ENCODE measurements at regions not wholly inside any gene's neighbourhood (a gene's known extent, or its start where the extent isn't known, plus 50 kb on each side); places are given as distances from the start of the nearest gene placed in this dataset.

DNA sequence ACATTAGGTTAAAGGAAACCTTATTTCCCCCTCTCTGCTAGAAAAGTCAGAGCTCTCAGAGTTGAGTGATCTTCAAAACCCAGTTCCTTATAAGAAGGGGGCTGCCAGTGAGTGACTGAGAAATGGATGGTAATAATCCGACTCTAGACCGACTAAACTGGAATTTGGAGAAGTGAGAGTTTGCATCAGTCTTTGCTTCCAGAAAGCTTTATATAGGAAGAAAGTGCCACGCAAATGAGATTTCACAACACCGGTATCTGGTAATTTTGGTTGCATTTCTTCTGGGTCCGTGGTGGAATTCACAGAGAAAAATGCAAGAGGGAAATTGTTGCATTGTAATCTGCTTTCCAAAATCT is 271.4 kb downstream of the MAF start:
- TF ChIP-seq CTCF (IDR thresholded peaks at IDR 0.05; ENCODE audit: insufficient read depth in 1 of 2, low read depth in 1 of 2, low read length in 1 of 2, severe bottlenecking in 1 of 2, unreplicated experiment in 1 of 2), result no peak
- H3K27me3 Mint-ChIP-seq (ENCODE audit: insufficient read depth, unreplicated experiment), result no peaks in the 10 kb centered on the region
- CTCF ChIA-PET, result interaction anchor here (0.6 kb wide), 1 partner anchor 257 kb away, joined by 3 read pairs; no protein-coding TSS in a partner anchor
- intact Hi-C loops (cut with micrococcal nuclease; ENCODE audit: unreplicated experiment), result loop anchor here (5.0 kb wide), 1 partner anchor 52 kb away; no protein-coding TSS in a partner anchor
- H3K4me1 Mint-ChIP-seq (ENCODE audit: low read depth, unreplicated experiment), result peaks cover 18% of the 10 kb centered on the region
- H3K36me3 Mint-ChIP-seq (ENCODE audit: insufficient read depth, unreplicated experiment), result no peaks in the 10 kb centered on the region
- no peaks in the 10 kb centered on the region for H3K9me3 ChIP-seq
- peaks cover 17% of the 10 kb centered on the region for H3K4me1 ChIP-seq
- no peaks in the 10 kb centered on the region for H3K36me3 ChIP-seq (ENCODE audit: control insufficient read depth, insufficient read depth, low read length)
- peaks cover 2% of the 10 kb centered on the region; the same call in 1 of the 2 replicates for H3K27me3 ChIP-seq (replicated peaks; ENCODE audit: control insufficient read depth, insufficient read depth, low read length)
- no peak overlapping the region for H3K4me3 ChIP-seq (ENCODE audit: low read depth, low read length)
- no peak for DNase-seq
- H3K27ac Mint-ChIP-seq (ENCODE audit: unreplicated experiment), result no peak overlapping the region
- no TSS peak for BruUV-seq (replicated peaks)
- POLR2A ChIA-PET, result no interaction called here
- no peaks in the 10 kb centered on the region for H3K9me3 Mint-ChIP-seq (ENCODE audit: unreplicated experiment)
- no peak overlapping the region for H3K4me3 Mint-ChIP-seq (ENCODE audit: unreplicated experiment)

- no peaks in the 10 kb centered on the region for H3K36me3 Mint-ChIP-seq (ENCODE audit: insufficient read depth, unreplicated experiment)
- CTCF ChIA-PET, result interaction anchor here (0.6 kb wide), 1 partner anchor 256 kb away, joined by 3 read pairs; no protein-coding TSS in a partner anchor
- DNase-seq, result no peak
- H3K27me3 Mint-ChIP-seq (ENCODE audit: insufficient read depth, unreplicated experiment), result no peaks in the 10 kb centered on the region
- Histone ChIP-seq H3K4me3 (ENCODE audit: low read depth, low read length) (no peak overlapping the region), H3K36me3 (ENCODE audit: control insufficient read depth, insufficient read depth, low read length) (no peaks in the 10 kb centered on the region), H3K27me3 (replicated peaks; ENCODE audit: control insufficient read depth, insufficient read depth, low read length) (peaks cover 2% of the 10 kb centered on the region; the same call in 1 of the 2 replicates), H3K4me1 (peaks cover 17% of the 10 kb centered on the region), H3K9me3 (no peaks in the 10 kb centered on the region)
- intact Hi-C loops (cut with micrococcal nuclease; ENCODE audit: unreplicated experiment), result loop anchor here (5.0 kb wide), 1 partner anchor 51 kb away; no protein-coding TSS in a partner anchor
- TF ChIP-seq CTCF (IDR thresholded peaks at IDR 0.05; ENCODE audit: insufficient read depth in 1 of 2, low read depth in 1 of 2, low read length in 1 of 2, severe bottlenecking in 1 of 2, unreplicated experiment in 1 of 2), result no peak
- no peak overlapping the region for H3K27ac Mint-ChIP-seq (ENCODE audit: unreplicated experiment)
- BruUV-seq (replicated peaks), result no TSS peak
- peaks cover 18% of the 10 kb centered on the region for H3K4me1 Mint-ChIP-seq (ENCODE audit: low read depth, unreplicated experiment)
- no peak overlapping the region for H3K4me3 Mint-ChIP-seq (ENCODE audit: unreplicated experiment)
- POLR2A ChIA-PET, result no interaction called here
- no peaks in the 10 kb centered on the region for H3K9me3 Mint-ChIP-seq (ENCODE audit: unreplicated experiment)
These were observed 272.0 kb downstream of the MAF start for GRCh38 chr16:79328402-79329165.

DNA sequence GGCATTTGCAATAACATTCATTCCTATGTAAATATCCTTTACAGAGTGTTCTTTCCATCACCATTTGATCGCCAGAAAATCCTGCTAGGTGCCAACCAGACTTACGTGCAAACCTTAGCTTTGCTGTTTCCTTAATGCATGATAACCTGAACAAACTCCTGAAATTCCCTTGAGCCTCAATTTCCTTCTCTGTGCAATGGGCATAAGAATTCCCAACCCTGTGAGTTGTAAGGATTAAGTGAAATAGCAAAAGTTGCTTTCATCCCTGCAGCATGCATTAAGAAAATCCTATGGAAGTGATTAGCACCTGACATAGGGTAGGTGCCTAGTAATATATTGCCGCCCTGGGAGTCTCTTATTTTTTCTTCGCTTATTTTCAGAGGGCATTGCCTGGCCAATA is 272.7 kb downstream of the MAF start:
- no TSS peak for BruUV-seq (replicated peaks)
- H3K9me3 ChIP-seq, result no peaks in the 10 kb centered on the region
- ChIA-PET CTCF (no interaction called here), POLR2A (no interaction called here)
- Mint-ChIP-seq H3K4me3 (ENCODE audit: unreplicated experiment) (no peak overlapping the region), H3K27me3 (ENCODE audit: insufficient read depth, unreplicated experiment) (peaks cover 3% of the 10 kb centered on the region), H3K9me3 (ENCODE audit: unreplicated experiment) (no peaks in the 10 kb centered on the region), H3K27ac (ENCODE audit: unreplicated experiment) (no peak overlapping the region), H3K36me3 (ENCODE audit: insufficient read depth, unreplicated experiment) (no peaks in the 10 kb centered on the region), H3K4me1 (ENCODE audit: low read depth, unreplicated experiment) (peaks cover 18% of the 10 kb centered on the region)
- peaks cover 17% of the 10 kb centered on the region for H3K4me1 ChIP-seq
- H3K36me3 ChIP-seq (ENCODE audit: control insufficient read depth, insufficient read depth, low read length), result no peaks in the 10 kb centered on the region
- no peak for DNase-seq
- H3K4me3 ChIP-seq (ENCODE audit: low read depth, low read length), result no peak overlapping the region
- peaks cover 2% of the 10 kb centered on the region; the same call in 1 of the 2 replicates for H3K27me3 ChIP-seq (replicated peaks; ENCODE audit: control insufficient read depth, insufficient read depth, low read length)
- TF ChIP-seq CTCF (IDR thresholded peaks at IDR 0.05; ENCODE audit: insufficient read depth in 1 of 2, low read depth in 1 of 2, low read length in 1 of 2, severe bottlenecking in 1 of 2, unreplicated experiment in 1 of 2), result no peak
- intact Hi-C loops (cut with micrococcal nuclease; ENCODE audit: unreplicated experiment), result loop anchor here (5.0 kb wide), 1 partner anchor 51 kb away; no protein-coding TSS in a partner anchor
